WI38 (cell line): ENCODE measurements at regions not wholly inside any gene's neighbourhood (a gene's known extent, or its start where the extent isn't known, plus 50 kb on each side); places are given as distances from the start of the nearest gene placed in this dataset.

Experiments used
- H3K4me3 ChIP-seq: 2 replicates; pipeline ENCODE4 v1.5.1; 2011; ENCODE audit warnings: low read depth, mild to moderate bottlenecking, control low read depth, low read length
- TF ChIP-seq, protein P1 (sequence below): IDR thresholded peaks from 2 replicates; pipeline ENCODE4 v1.5.1; 2012; ENCODE audit warnings: low read depth, mild to moderate bottlenecking, control low read depth, low read length

DNA sequence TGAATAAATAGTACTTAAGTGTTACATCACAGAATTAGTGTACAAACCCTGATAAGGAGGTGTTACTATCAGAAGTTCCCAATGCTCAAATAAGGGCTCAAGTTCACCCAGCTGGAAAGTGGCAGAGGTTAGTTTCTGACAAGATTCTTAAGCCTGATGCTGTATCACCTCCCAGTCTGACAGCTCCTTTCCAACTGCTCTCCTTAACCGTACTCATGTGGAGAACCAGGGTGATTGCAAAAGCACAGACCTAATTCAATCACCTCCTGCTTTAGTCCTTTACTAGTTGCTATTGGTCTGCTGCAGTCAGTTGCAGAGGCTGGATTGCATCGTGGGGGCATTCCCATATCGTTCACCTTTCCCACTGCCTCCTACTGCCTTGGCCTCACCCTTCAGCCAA, 100.4 kb upstream of the ZNF618 start:
- TF ChIP-seq, protein P1, sequence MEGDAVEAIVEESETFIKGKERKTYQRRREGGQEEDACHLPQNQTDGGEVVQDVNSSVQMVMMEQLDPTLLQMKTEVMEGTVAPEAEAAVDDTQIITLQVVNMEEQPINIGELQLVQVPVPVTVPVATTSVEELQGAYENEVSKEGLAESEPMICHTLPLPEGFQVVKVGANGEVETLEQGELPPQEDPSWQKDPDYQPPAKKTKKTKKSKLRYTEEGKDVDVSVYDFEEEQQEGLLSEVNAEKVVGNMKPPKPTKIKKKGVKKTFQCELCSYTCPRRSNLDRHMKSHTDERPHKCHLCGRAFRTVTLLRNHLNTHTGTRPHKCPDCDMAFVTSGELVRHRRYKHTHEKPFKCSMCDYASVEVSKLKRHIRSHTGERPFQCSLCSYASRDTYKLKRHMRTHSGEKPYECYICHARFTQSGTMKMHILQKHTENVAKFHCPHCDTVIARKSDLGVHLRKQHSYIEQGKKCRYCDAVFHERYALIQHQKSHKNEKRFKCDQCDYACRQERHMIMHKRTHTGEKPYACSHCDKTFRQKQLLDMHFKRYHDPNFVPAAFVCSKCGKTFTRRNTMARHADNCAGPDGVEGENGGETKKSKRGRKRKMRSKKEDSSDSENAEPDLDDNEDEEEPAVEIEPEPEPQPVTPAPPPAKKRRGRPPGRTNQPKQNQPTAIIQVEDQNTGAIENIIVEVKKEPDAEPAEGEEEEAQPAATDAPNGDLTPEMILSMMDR = no peak
- no peak overlapping the region for H3K4me3 ChIP-seq

DNA sequence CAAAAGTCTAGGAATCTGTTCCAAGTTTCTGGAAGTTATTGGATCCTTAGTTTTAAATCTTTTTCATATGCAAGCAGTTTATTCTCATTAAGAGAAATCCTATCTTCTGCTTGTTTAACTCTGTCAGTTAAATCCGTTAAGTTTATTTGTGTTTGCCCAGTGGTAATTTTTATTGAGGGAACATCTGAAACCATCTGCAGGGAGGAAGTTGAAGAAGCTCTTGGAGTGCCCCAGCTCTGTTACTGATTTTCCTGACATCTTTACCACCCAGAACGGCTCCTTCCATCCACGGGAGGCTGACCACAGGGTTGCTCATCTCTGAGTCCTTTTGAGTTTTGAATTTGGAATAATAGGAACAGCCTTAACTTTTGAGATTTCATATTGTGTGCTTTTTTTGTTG, 99.9 kb upstream of the ZNF618 start:
- TF ChIP-seq, protein P1 = no peak
- no peak overlapping the region for H3K4me3 ChIP-seq

DNA sequence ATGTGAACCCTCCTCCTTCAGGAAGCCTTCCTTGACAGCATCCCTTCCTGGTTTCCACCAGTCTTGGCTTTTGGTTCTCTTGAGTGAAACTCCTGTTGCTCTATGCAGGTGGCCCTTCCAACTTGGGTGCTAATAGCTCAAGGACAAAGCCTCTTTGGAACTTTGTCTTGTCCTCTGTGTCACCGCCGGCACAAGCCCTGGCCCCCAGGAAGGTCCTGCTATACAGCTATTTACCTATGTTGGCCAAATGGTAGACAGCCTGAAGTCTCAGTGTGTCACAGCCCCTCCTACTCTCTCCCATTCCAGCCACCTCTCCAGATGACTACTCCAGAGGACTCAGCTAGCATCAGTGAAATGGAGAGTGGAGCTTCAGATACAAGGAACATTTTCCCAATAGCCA, 94.7 kb upstream of the ZNF618 start:
- TF ChIP-seq, protein P1 = no peak
- no peak overlapping the region for H3K4me3 ChIP-seq

DNA sequence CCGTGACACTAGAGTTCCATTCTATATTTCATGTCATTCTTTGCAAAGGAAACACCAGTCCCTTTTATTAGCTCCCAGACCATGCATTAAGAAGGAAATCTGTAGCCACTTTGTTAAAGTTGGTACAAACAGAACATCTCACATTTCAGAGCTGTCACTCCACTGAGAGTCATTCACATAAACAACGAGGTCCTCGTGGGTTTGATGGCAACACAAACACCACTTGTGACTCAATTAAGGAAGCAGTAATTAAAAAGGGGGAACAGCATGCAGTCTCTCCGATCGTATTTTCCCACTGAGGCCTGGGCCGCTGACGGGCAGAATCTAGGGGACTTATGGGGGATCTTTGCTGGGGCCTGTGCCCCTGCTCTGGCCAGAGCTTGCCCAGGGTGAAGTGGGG, 94.2 kb upstream of the ZNF618 start:
- TF ChIP-seq, protein P1 = no peak
- H3K4me3 ChIP-seq = no peak overlapping the region

DNA sequence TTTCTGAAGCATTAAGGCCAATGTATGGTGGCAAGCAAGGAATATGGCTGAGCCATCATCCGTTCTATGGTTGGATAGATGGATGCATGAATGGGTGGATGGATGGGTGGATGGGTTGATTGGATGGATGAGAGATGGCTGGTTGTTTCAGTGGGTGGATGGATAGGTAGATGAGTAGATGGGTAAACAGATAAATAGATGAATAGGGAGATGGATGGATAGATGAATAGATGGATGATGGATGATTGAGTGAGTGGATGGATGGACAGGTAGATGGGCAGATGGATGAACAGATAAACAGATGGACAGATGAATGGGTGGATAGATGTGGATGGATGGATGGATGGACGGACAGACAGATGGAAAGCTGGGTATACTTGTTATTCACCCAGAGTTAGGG, 92.6 kb upstream of the ZNF618 start:
- H3K4me3 ChIP-seq = no peak overlapping the region
- TF ChIP-seq, protein P1 = no peak

DNA sequence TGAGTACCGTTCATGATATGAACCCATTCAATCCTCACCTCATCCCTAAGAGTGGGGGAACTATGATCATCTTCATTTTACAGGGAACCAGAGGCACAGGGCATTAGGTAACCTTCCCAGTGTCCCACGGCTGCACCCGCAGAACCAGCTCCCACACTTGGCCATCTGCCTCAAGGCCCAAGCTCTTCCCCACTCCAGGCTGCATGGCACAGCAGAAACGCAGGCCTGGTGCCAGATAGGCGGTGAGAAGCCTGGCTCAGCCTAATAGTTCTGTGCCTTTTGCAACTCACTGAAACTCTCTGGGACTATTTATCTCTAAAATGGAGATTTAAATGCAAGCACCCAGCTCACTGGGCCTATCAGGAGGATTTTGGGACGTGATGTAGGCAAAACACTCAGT, 90.8 kb upstream of the ZNF618 start:
- TF ChIP-seq, protein P1 = no peak

DNA sequence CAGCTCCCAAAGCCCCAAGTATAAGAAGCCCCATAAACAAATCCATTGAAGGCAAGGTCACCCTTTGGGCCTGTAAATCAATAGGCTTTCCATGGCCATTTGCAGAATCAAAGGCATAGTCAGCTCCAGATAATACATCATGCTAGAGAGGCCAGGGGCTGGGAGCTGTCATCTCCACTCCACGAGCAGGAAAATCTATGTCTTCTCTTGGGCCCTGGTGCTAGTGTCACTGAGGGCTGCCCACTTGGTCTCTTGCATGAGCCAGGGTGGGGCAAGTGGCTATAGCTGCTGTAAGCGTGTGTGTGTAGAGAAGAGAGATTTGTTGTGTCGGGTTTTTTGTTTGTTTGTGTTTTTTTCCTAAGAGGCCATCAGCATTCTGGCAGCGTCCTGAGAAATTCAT, 90.0 kb upstream of the ZNF618 start:
- TF ChIP-seq, protein P1 = no peak
- no peak overlapping the region for H3K4me3 ChIP-seq

More for the DNA sequence above, 90.8 kb upstream of the ZNF618 start:
- H3K4me3 ChIP-seq = no peak overlapping the region
